ENCODE measurements at regions not wholly inside any gene's neighbourhood (a gene's known extent, or its start where the extent isn't known, plus 50 kb on each side); places are given as distances from the start of the nearest gene placed in this dataset.

- no peak overlapping the region for H3K4me3 Mint-ChIP-seq (ENCODE audit: unreplicated experiment)
- no peak overlapping the region for H3K27ac Mint-ChIP-seq (ENCODE audit: unreplicated experiment)
- no TSS peak for BruUV-seq (replicated peaks)
- no peaks in the 10 kb centered on the region for H3K27me3 ChIP-seq (replicated peaks; ENCODE audit: control insufficient read depth, insufficient read depth, low read length)
- ChIA-PET CTCF (no interaction called here), POLR2A (no interaction called here)
- DNase-seq, result no peak
- H3K4me1 Mint-ChIP-seq (ENCODE audit: low read depth, unreplicated experiment), result no peaks in the 10 kb centered on the region
- intact Hi-C loops (cut with micrococcal nuclease; ENCODE audit: unreplicated experiment), result no loop called here
- no peaks in the 10 kb centered on the region for H3K36me3 Mint-ChIP-seq (ENCODE audit: insufficient read depth, unreplicated experiment)
- no peak for TF ChIP-seq CTCF (IDR thresholded peaks at IDR 0.05; ENCODE audit: insufficient read depth in 1 of 2, low read depth in 1 of 2, low read length in 1 of 2, severe bottlenecking in 1 of 2, unreplicated experiment in 1 of 2)
- no peaks in the 10 kb centered on the region for H3K9me3 ChIP-seq
- no peaks in the 10 kb centered on the region for H3K9me3 Mint-ChIP-seq (ENCODE audit: unreplicated experiment)
- H3K4me3 ChIP-seq (ENCODE audit: low read depth, low read length), result no peak overlapping the region
- no peaks in the 10 kb centered on the region for H3K4me1 ChIP-seq
- no peaks in the 10 kb centered on the region for H3K36me3 ChIP-seq (ENCODE audit: control insufficient read depth, insufficient read depth, low read length)
- H3K27me3 Mint-ChIP-seq (ENCODE audit: insufficient read depth, unreplicated experiment), result peaks cover 8% of the 10 kb centered on the region
Observed at GRCh38 chr11:92915551-92915950, 53.9 kb upstream of the MTNR1B start.

GRCh38 chr11:92916299-92916698 is 53.2 kb upstream of the MTNR1B start:
- no peaks in the 10 kb centered on the region for H3K36me3 ChIP-seq (ENCODE audit: control insufficient read depth, insufficient read depth, low read length)
- peaks cover 8% of the 10 kb centered on the region for H3K27me3 Mint-ChIP-seq (ENCODE audit: insufficient read depth, unreplicated experiment)
- intact Hi-C loops (cut with micrococcal nuclease; ENCODE audit: unreplicated experiment), result no loop called here
- no peak for DNase-seq
- no peaks in the 10 kb centered on the region for H3K9me3 Mint-ChIP-seq (ENCODE audit: unreplicated experiment)
- no peaks in the 10 kb centered on the region for H3K27me3 ChIP-seq (replicated peaks; ENCODE audit: control insufficient read depth, insufficient read depth, low read length)
- no peaks in the 10 kb centered on the region for H3K4me1 ChIP-seq
- H3K4me3 Mint-ChIP-seq (ENCODE audit: unreplicated experiment), result no peak overlapping the region
- no peak overlapping the region for H3K27ac Mint-ChIP-seq (ENCODE audit: unreplicated experiment)
- no peak for TF ChIP-seq CTCF (IDR thresholded peaks at IDR 0.05; ENCODE audit: insufficient read depth in 1 of 2, low read depth in 1 of 2, low read length in 1 of 2, severe bottlenecking in 1 of 2, unreplicated experiment in 1 of 2)
- no peaks in the 10 kb centered on the region for H3K36me3 Mint-ChIP-seq (ENCODE audit: insufficient read depth, unreplicated experiment)
- H3K4me1 Mint-ChIP-seq (ENCODE audit: low read depth, unreplicated experiment), result no peaks in the 10 kb centered on the region
- no peaks in the 10 kb centered on the region for H3K9me3 ChIP-seq
- BruUV-seq (replicated peaks), result no TSS peak
- CTCF ChIA-PET, result no interaction called here
- H3K4me3 ChIP-seq (ENCODE audit: low read depth, low read length), result no peak overlapping the region
- POLR2A ChIA-PET, result no interaction called here

- BruUV-seq (replicated peaks), result no TSS peak
- Histone ChIP-seq H3K36me3 (ENCODE audit: control insufficient read depth, insufficient read depth, low read length) (no peaks in the 10 kb centered on the region), H3K27me3 (replicated peaks; ENCODE audit: control insufficient read depth, insufficient read depth, low read length) (no peaks in the 10 kb centered on the region), H3K4me3 (ENCODE audit: low read depth, low read length) (no peak overlapping the region), H3K4me1 (no peaks in the 10 kb centered on the region), H3K9me3 (no peaks in the 10 kb centered on the region)
- H3K9me3 Mint-ChIP-seq (ENCODE audit: unreplicated experiment), result no peaks in the 10 kb centered on the region
- POLR2A ChIA-PET, result no interaction called here
- intact Hi-C loops (cut with micrococcal nuclease; ENCODE audit: unreplicated experiment), result no loop called here
- no peak for TF ChIP-seq CTCF (IDR thresholded peaks at IDR 0.05; ENCODE audit: insufficient read depth in 1 of 2, low read depth in 1 of 2, low read length in 1 of 2, severe bottlenecking in 1 of 2, unreplicated experiment in 1 of 2)
- CTCF ChIA-PET, result no interaction called here
- H3K4me1 Mint-ChIP-seq (ENCODE audit: low read depth, unreplicated experiment), result no peaks in the 10 kb centered on the region
- DNase-seq, result no peak
- H3K27me3 Mint-ChIP-seq (ENCODE audit: insufficient read depth, unreplicated experiment), result peaks cover 4% of the 10 kb centered on the region
- no peak overlapping the region for H3K4me3 Mint-ChIP-seq (ENCODE audit: unreplicated experiment)
- H3K36me3 Mint-ChIP-seq (ENCODE audit: insufficient read depth, unreplicated experiment), result no peaks in the 10 kb centered on the region
- H3K27ac Mint-ChIP-seq (ENCODE audit: unreplicated experiment), result no peak overlapping the region
Observed at GRCh38 chr11:92917927-92918326, 51.5 kb upstream of the MTNR1B start.

Data from Caco-2 (cell line).